ENCODE measurements at regions not wholly inside any gene's neighbourhood (a gene's known extent, or its start where the extent isn't known, plus 50 kb on each side); places are given as distances from the start of the nearest gene placed in this dataset.

DNA sequence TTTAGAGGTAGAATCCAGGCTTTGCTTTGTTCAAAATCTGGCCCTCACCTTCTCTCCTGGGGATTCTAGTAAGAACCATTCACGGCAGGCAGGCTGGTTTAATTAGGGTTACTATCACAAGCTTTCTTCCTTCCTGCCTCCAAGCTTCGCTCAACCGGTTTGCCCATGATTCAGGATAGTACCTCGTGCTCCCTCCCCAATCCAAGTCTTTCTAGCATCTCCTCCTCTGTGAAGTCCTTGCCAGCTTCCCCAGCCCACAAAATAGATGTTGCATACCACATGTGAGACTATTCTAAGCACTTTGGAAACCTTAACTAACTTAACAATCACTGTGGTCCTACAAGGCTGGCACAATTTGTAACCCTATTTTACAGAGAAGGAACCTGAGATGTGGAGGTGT is 135.1 kb downstream of the SOCS6 start:
- peaks cover 2% of the 10 kb centered on the region for H3K9me3 Mint-ChIP-seq (ENCODE audit: unreplicated experiment)
- H3K36me3 Mint-ChIP-seq (ENCODE audit: unreplicated experiment), result no peaks in the 10 kb centered on the region
- no peak for DNase-seq
- no peak overlapping the region for H3K4me3 Mint-ChIP-seq (ENCODE audit: unreplicated experiment)
- no peaks in the 10 kb centered on the region for H3K27me3 Mint-ChIP-seq (ENCODE audit: unreplicated experiment)
- H3K27ac Mint-ChIP-seq (ENCODE audit: unreplicated experiment), result no peak overlapping the region
- H3K4me1 Mint-ChIP-seq (ENCODE audit: low read depth, unreplicated experiment), result peaks cover 15% of the 10 kb centered on the region
- TF ChIP-seq, protein P1, sequence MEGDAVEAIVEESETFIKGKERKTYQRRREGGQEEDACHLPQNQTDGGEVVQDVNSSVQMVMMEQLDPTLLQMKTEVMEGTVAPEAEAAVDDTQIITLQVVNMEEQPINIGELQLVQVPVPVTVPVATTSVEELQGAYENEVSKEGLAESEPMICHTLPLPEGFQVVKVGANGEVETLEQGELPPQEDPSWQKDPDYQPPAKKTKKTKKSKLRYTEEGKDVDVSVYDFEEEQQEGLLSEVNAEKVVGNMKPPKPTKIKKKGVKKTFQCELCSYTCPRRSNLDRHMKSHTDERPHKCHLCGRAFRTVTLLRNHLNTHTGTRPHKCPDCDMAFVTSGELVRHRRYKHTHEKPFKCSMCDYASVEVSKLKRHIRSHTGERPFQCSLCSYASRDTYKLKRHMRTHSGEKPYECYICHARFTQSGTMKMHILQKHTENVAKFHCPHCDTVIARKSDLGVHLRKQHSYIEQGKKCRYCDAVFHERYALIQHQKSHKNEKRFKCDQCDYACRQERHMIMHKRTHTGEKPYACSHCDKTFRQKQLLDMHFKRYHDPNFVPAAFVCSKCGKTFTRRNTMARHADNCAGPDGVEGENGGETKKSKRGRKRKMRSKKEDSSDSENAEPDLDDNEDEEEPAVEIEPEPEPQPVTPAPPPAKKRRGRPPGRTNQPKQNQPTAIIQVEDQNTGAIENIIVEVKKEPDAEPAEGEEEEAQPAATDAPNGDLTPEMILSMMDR (IDR thresholded peaks at IDR 0.05; ENCODE audit: partially characterized antibody, unreplicated experiment), result no peak

DNA sequence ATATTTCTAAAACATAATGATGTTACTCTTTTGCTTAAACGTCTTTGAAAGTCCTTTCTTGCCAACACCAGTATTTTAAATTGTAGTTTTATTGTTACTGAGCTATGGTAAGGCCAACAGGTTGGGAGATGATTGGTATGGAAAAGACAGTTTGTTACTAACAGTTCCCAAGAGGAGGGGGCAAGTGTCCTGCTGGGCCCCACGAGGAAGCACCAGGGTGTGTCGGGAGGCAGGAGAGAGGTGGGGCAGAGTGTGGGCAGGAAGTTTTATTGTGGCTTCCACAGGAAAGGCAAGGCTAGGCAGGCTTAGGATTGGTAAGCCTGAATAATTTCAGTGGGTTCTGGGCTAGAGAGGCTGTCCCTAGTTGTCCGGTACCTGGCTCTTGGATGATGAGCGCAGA is 134.3 kb downstream of the SOCS6 start:
- H3K4me1 Mint-ChIP-seq (ENCODE audit: low read depth, unreplicated experiment), result peaks cover 22% of the 10 kb centered on the region
- H3K36me3 Mint-ChIP-seq (ENCODE audit: unreplicated experiment), result no peaks in the 10 kb centered on the region
- H3K27ac Mint-ChIP-seq (ENCODE audit: unreplicated experiment), result no peak overlapping the region
- TF ChIP-seq, protein P1 (IDR thresholded peaks at IDR 0.05; ENCODE audit: partially characterized antibody, unreplicated experiment), result no peak
- peaks cover 2% of the 10 kb centered on the region for H3K9me3 Mint-ChIP-seq (ENCODE audit: unreplicated experiment)
- H3K4me3 Mint-ChIP-seq (ENCODE audit: unreplicated experiment), result no peak overlapping the region
- H3K27me3 Mint-ChIP-seq (ENCODE audit: unreplicated experiment), result no peaks in the 10 kb centered on the region
- no peak for DNase-seq

GRCh38 chr18:70422391-70422965 is 133.6 kb downstream of the SOCS6 start:
- H3K27ac Mint-ChIP-seq (ENCODE audit: unreplicated experiment), result no peak overlapping the region
- peaks cover 26% of the 10 kb centered on the region for H3K4me1 Mint-ChIP-seq (ENCODE audit: low read depth, unreplicated experiment)
- H3K4me3 Mint-ChIP-seq (ENCODE audit: unreplicated experiment), result no peak overlapping the region
- H3K9me3 Mint-ChIP-seq (ENCODE audit: unreplicated experiment), result peaks cover 2% of the 10 kb centered on the region
- H3K36me3 Mint-ChIP-seq (ENCODE audit: unreplicated experiment), result no peaks in the 10 kb centered on the region
- TF ChIP-seq, protein P1 (IDR thresholded peaks at IDR 0.05; ENCODE audit: partially characterized antibody, unreplicated experiment), result no peak
- no peak for DNase-seq
- no peaks in the 10 kb centered on the region for H3K27me3 Mint-ChIP-seq (ENCODE audit: unreplicated experiment)

GRCh38 chr18:70421471-70422390 is 132.9 kb downstream of the SOCS6 start:
- DNase-seq, result no peak
- H3K4me1 Mint-ChIP-seq (ENCODE audit: low read depth, unreplicated experiment), result peaks cover 26% of the 10 kb centered on the region
- H3K27ac Mint-ChIP-seq (ENCODE audit: unreplicated experiment), result no peak overlapping the region
- H3K9me3 Mint-ChIP-seq (ENCODE audit: unreplicated experiment), result peaks cover 2% of the 10 kb centered on the region
- TF ChIP-seq, protein P1 (IDR thresholded peaks at IDR 0.05; ENCODE audit: partially characterized antibody, unreplicated experiment), result no peak
- H3K27me3 Mint-ChIP-seq (ENCODE audit: unreplicated experiment), result no peaks in the 10 kb centered on the region
- H3K36me3 Mint-ChIP-seq (ENCODE audit: unreplicated experiment), result no peaks in the 10 kb centered on the region
- H3K4me3 Mint-ChIP-seq (ENCODE audit: unreplicated experiment), result no peak overlapping the region
